Stimulated activated CD4-positive, alpha-beta T cell treated with anti-CD3 and anti-CD28 coated beads, Interleukin-12 subunit alpha, Interleukin-12 subunit beta, amount 100 ng/mL, for 48 hours (primary cell): ENCODE measurements at regions not wholly inside any gene's neighbourhood (a gene's known extent, or its start where the extent isn't known, plus 50 kb on each side); places are given as distances from the start of the nearest gene placed in this dataset.
A peak's percentile ranks its signal among the peaks of the same experiment; 100 is the strongest.

Experiments used
- DNase-seq, 3 donors: peaks; one replicate each; pipeline ENCODE4 v3.0.0-alpha.2; 2020; ENCODE audit warnings: low read depth in 2 of 3, low spot score in 1 of 3

GRCh38 chr4:22220965-22221364, 272.4 kb upstream of the KCNIP4 start:
- no peak for DNase-seq

GRCh38 chr4:22217480-22217879, 268.9 kb upstream of the KCNIP4 start:
- no peak for DNase-seq

GRCh38 chr4:22216278-22216677, 267.7 kb upstream of the KCNIP4 start:
- DNase-seq: no peak

- DNase-seq: no peak
These were observed 266.5 kb upstream of the KCNIP4 start for GRCh38 chr4:22215084-22215483.

- no peak for DNase-seq
These were observed 255.1 kb upstream of the KCNIP4 start for GRCh38 chr4:22203711-22204011.

- DNase-seq: no peak
These were observed 254.6 kb upstream of the KCNIP4 start for GRCh38 chr4:22202975-22203710.

- DNase-seq: no peak
These were observed 253.8 kb upstream of the KCNIP4 start for GRCh38 chr4:22202246-22202974.

- no peak for DNase-seq
These were observed 252.7 kb upstream of the KCNIP4 start for GRCh38 chr4:22201256-22201655.

- DNase-seq: no peak
These were observed 248.0 kb upstream of the KCNIP4 start for GRCh38 chr4:22196551-22196950.

- no peak for DNase-seq
These were observed 243.5 kb upstream of the KCNIP4 start for GRCh38 chr4:22192084-22192511.

- DNase-seq: no peak
These were observed 243.0 kb upstream of the KCNIP4 start for GRCh38 chr4:22191565-22191964.

- no peak for DNase-seq
These were observed 242.3 kb upstream of the KCNIP4 start for GRCh38 chr4:22190855-22191254.

- no peak for DNase-seq
These were observed 238.7 kb upstream of the KCNIP4 start for GRCh38 chr4:22187203-22187820.

GRCh38 chr4:22181736-22182135, 233.2 kb upstream of the KCNIP4 start:
- no peak for DNase-seq

- DNase-seq: no peak
These were observed 230.7 kb upstream of the KCNIP4 start for GRCh38 chr4:22179124-22179874.

- no peak for DNase-seq
These were observed 226.1 kb upstream of the KCNIP4 start for GRCh38 chr4:22174640-22175039.

- no peak for DNase-seq
These were observed 221.8 kb upstream of the KCNIP4 start for GRCh38 chr4:22170353-22170752.

GRCh38 chr4:22167201-22167600, 218.6 kb upstream of the KCNIP4 start:
- no peak for DNase-seq

GRCh38 chr4:22162454-22162853, 213.9 kb upstream of the KCNIP4 start:
- DNase-seq: no peak

GRCh38 chr4:22130741-22131140, 182.2 kb upstream of the KCNIP4 start:
- DNase-seq: no peak

GRCh38 chr4:22129454-22130029, 181.0 kb upstream of the KCNIP4 start:
- DNase-seq: peak in 1 of 3 donors; percentile 7
